BLaER1 (cell line): ENCODE measurements at regions not wholly inside any gene's neighbourhood (a gene's known extent, or its start where the extent isn't known, plus 50 kb on each side); places are given as distances from the start of the nearest gene placed in this dataset.
"Not testable (repeated sequence)": the region's sequence is repeated elsewhere in the genome, so short reads cannot be mapped to it uniquely, and the experiment has no call there.

Experiments
- H3K27ac ChIP-seq: shearing (Covaris generic); formaldehyde crosslinking; 2 replicates; pipeline ENCODE4 v1.8.1; 2022
- H3K27me3 ChIP-seq: shearing (Covaris generic); formaldehyde crosslinking; 2 replicates; pipeline ENCODE4 v1.8.1; 2022
- H3K36me3 ChIP-seq: shearing (Covaris generic); formaldehyde crosslinking; 2 replicates; pipeline ENCODE4 v1.8.1; 2022
- H3K4me1 ChIP-seq: shearing (Covaris generic); formaldehyde crosslinking; 2 replicates; pipeline ENCODE4 v1.8.1; 2022
- H3K4me2 ChIP-seq: shearing (Covaris generic); formaldehyde crosslinking; 2 replicates; pipeline ENCODE4 v1.8.1; 2022
- H3K4me3 ChIP-seq: shearing (Covaris generic); formaldehyde crosslinking; 2 replicates; pipeline ENCODE4 v1.8.1; 2022
- H3K9ac ChIP-seq: shearing (Covaris generic); formaldehyde crosslinking; 2 replicates; pipeline ENCODE4 v1.8.1; 2022
- H3K9me3 ChIP-seq: shearing (Covaris generic); formaldehyde crosslinking; 2 replicates; pipeline ENCODE4 v1.8.1; 2022
- H4K20me1 ChIP-seq: shearing (Covaris generic); formaldehyde crosslinking; 2 replicates; pipeline ENCODE4 v1.8.1; 2022
- Cebpa-rat ChIP-seq: shearing (Covaris generic); IDR thresholded peaks from 2 replicates; pipeline ENCODE4 v1.8.1; 2022

- H3K27me3 ChIP-seq = no peaks in the 10 kb centered on the region
- no peaks in the 10 kb centered on the region for H3K36me3 ChIP-seq
- H3K9me3 ChIP-seq = peaks cover 9% of the 10 kb centered on the region; the same call in 1 of the 2 replicates
- H3K4me1 ChIP-seq = no peaks in the 10 kb centered on the region
- TF ChIP-seq Cebpa-rat = no peak
- H3K4me2 ChIP-seq = no peak overlapping the region
- H3K4me3 ChIP-seq = no peak overlapping the region
- H3K9ac ChIP-seq = no peak overlapping the region
- H3K27ac ChIP-seq = no peak overlapping the region
- H4K20me1 ChIP-seq = no peaks in the 10 kb centered on the region
Measured at GRCh38 chr9:32072570-32072969, 311.9 kb upstream of the ACO1 start.

- Histone ChIP-seq H3K9me3 (no peaks in the 10 kb centered on the region), H4K20me1 (no peaks in the 10 kb centered on the region), H3K4me1 (no peaks in the 10 kb centered on the region), H3K27ac (no peak overlapping the region), H3K27me3 (no peaks in the 10 kb centered on the region), H3K4me2 (no peak overlapping the region), H3K4me3 (no peak overlapping the region), H3K36me3 (no peaks in the 10 kb centered on the region), H3K9ac (no peak overlapping the region)
- TF ChIP-seq Cebpa-rat = no peak
Measured at GRCh38 chr9:32092031-32092430, 292.4 kb upstream of the ACO1 start.

- Histone ChIP-seq H3K4me1 (no peaks in the 10 kb centered on the region), H3K9me3 (no peaks in the 10 kb centered on the region), H3K27ac (no peak overlapping the region), H3K27me3 (no peaks in the 10 kb centered on the region), H4K20me1 (no peaks in the 10 kb centered on the region), H3K4me2 (no peak overlapping the region), H3K36me3 (no peaks in the 10 kb centered on the region), H3K4me3 (no peak overlapping the region), H3K9ac (no peak overlapping the region)
- TF ChIP-seq Cebpa-rat = no peak
Measured at GRCh38 chr9:32117291-32117690, 267.2 kb upstream of the ACO1 start.

GRCh38 chr9:32128546-32128945 is 255.9 kb upstream of the ACO1 start:
- Histone ChIP-seq H3K4me3 (no peak overlapping the region), H3K27ac (no peak overlapping the region), H3K4me1 (no peaks in the 10 kb centered on the region), H4K20me1 (no peaks in the 10 kb centered on the region), H3K36me3 (no peaks in the 10 kb centered on the region), H3K9ac (no peak overlapping the region), H3K9me3 (no peaks in the 10 kb centered on the region), H3K4me2 (no peak overlapping the region), H3K27me3 (no peaks in the 10 kb centered on the region)
- no peak for TF ChIP-seq Cebpa-rat

GRCh38 chr9:32130709-32131108 is 253.7 kb upstream of the ACO1 start:
- H3K9ac ChIP-seq, H3K9me3 ChIP-seq, H3K27ac ChIP-seq, H3K4me2 ChIP-seq, H3K4me3 ChIP-seq, H3K4me1 ChIP-seq, H3K36me3 ChIP-seq, H3K27me3 ChIP-seq, H4K20me1 ChIP-seq: not testable (repeated sequence)

- no peak overlapping the region for H3K27ac ChIP-seq
- H3K9me3 ChIP-seq = no peaks in the 10 kb centered on the region
- H4K20me1 ChIP-seq = no peaks in the 10 kb centered on the region
- no peak overlapping the region for H3K9ac ChIP-seq
- H3K4me1 ChIP-seq = no peaks in the 10 kb centered on the region
- no peaks in the 10 kb centered on the region for H3K36me3 ChIP-seq
- TF ChIP-seq Cebpa-rat = no peak
- H3K4me2 ChIP-seq = no peak overlapping the region
- no peaks in the 10 kb centered on the region for H3K27me3 ChIP-seq
- no peak overlapping the region for H3K4me3 ChIP-seq
Measured at GRCh38 chr9:32136700-32137339, 247.6 kb upstream of the ACO1 start.

GRCh38 chr9:32142074-32142473 is 242.4 kb upstream of the ACO1 start:
- Histone ChIP-seq H3K9me3 (no peaks in the 10 kb centered on the region), H3K4me3 (no peak overlapping the region), H3K4me2 (no peak overlapping the region), H3K27me3 (no peaks in the 10 kb centered on the region), H3K27ac (no peak overlapping the region), H4K20me1 (no peaks in the 10 kb centered on the region), H3K36me3 (no peaks in the 10 kb centered on the region), H3K4me1 (no peaks in the 10 kb centered on the region), H3K9ac (no peak overlapping the region)
- no peak for TF ChIP-seq Cebpa-rat

- not testable (repeated sequence) for H3K27me3 ChIP-seq, H3K9ac ChIP-seq, H3K27ac ChIP-seq, H3K9me3 ChIP-seq, H3K4me2 ChIP-seq, H3K4me3 ChIP-seq, H3K36me3 ChIP-seq, H3K4me1 ChIP-seq, H4K20me1 ChIP-seq
Measured at GRCh38 chr9:32148553-32148952, 235.9 kb upstream of the ACO1 start.

- H3K4me1 ChIP-seq = no peaks in the 10 kb centered on the region
- no peak for TF ChIP-seq Cebpa-rat
- H3K4me2 ChIP-seq = no peak overlapping the region
- H3K27ac ChIP-seq = no peak overlapping the region
- no peaks in the 10 kb centered on the region for H3K27me3 ChIP-seq
- H3K9ac ChIP-seq = no peak overlapping the region
- H3K9me3 ChIP-seq = no peaks in the 10 kb centered on the region
- H3K36me3 ChIP-seq = no peaks in the 10 kb centered on the region
- no peak overlapping the region for H3K4me3 ChIP-seq
- no peaks in the 10 kb centered on the region for H4K20me1 ChIP-seq
Measured at GRCh38 chr9:32161209-32161608, 223.2 kb upstream of the ACO1 start.

GRCh38 chr9:32161720-32162119 is 222.7 kb upstream of the ACO1 start:
- H3K27me3 ChIP-seq = no peaks in the 10 kb centered on the region
- H4K20me1 ChIP-seq = no peaks in the 10 kb centered on the region
- no peak overlapping the region for H3K9ac ChIP-seq
- no peak for TF ChIP-seq Cebpa-rat
- H3K27ac ChIP-seq = no peak overlapping the region
- no peak overlapping the region for H3K4me3 ChIP-seq
- H3K4me1 ChIP-seq = no peaks in the 10 kb centered on the region
- H3K36me3 ChIP-seq = no peaks in the 10 kb centered on the region
- no peaks in the 10 kb centered on the region for H3K9me3 ChIP-seq
- no peak overlapping the region for H3K4me2 ChIP-seq

GRCh38 chr9:32166316-32166715 is 218.1 kb upstream of the ACO1 start:
- not testable (repeated sequence) for H3K9me3 ChIP-seq, H3K27ac ChIP-seq, H3K4me1 ChIP-seq, H3K9ac ChIP-seq, H4K20me1 ChIP-seq, H3K4me2 ChIP-seq, H3K27me3 ChIP-seq, H3K36me3 ChIP-seq, H3K4me3 ChIP-seq
